ENCODE measurements at regions not wholly inside any gene's neighbourhood (a gene's known extent, or its start where the extent isn't known, plus 50 kb on each side); places are given as distances from the start of the nearest gene placed in this dataset.

DNA sequence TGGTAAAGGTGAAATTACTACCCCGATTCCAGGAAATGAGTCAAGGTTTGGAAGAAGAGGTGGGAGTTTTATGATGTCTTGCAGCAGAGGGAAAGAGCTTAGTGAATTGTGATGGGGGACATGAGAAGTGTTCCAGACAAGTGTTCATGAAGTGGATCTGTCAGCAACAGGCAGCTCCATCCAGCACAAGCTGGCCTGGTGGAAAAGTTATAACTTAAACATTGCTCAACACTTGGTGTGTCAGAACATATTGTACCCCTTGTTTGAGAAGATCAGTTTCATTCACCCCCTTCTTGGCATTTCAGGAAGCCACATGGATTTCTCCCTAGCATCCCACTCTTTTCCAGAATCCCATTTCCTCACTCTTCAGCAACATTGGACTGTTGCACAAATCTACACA lies 222.0 kb downstream of the B3GLCT start:
- Histone ChIP-seq H3K27ac (no peak overlapping the region), H3K4me3 (no peak overlapping the region), H3K36me3 (no peaks in the 10 kb centered on the region), H3K9me3 (replicated peaks in 1 of 11) (no peaks in the 10 kb centered on the region), H3K4me2 (no peak overlapping the region), H3K9ac (no peak overlapping the region), H4K20me1 (no peaks in the 10 kb centered on the region), H3K4me1 (no peaks in the 10 kb centered on the region), H3K27me3 (no peaks in the 10 kb centered on the region)
- no peak for TF ChIP-seq Cebpa-rat (IDR thresholded peaks at IDR 0.05)

GRCh38 chr13:31424130-31424729 lies 224.5 kb downstream of the B3GLCT start:
- no peaks in the 10 kb centered on the region for H3K27me3 ChIP-seq
- H3K9ac ChIP-seq: no peak overlapping the region

DNA sequence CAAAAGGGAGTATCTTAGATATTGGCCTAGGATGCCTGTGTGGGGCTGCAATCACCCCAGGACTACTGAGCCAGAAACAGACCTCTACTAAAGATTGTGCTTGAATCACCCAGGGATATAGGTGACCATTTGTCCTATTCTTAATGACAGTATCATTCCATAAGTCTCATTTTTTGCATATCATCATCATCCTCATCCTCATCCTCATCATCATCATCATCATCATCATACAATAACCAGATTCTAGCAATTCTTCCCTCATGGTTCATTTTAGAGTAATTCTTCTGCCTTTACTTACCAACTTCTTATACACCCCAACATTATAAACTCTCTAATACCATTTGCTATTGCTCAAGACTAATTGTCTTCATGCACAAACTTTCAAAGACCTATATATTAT lies 226.6 kb downstream of the B3GLCT start:
- H3K9me3 ChIP-seq (replicated peaks in 1 of 11): no peaks in the 10 kb centered on the region
- no peak overlapping the region for H3K27ac ChIP-seq
- H3K27me3 ChIP-seq: no peaks in the 10 kb centered on the region
- TF ChIP-seq Cebpa-rat (IDR thresholded peaks at IDR 0.05): no peak
- no peaks in the 10 kb centered on the region for H4K20me1 ChIP-seq
- H3K4me1 ChIP-seq: no peaks in the 10 kb centered on the region
- no peak overlapping the region for H3K9ac ChIP-seq
- no peak overlapping the region for H3K4me3 ChIP-seq
- no peaks in the 10 kb centered on the region for H3K36me3 ChIP-seq
- no peak overlapping the region for H3K4me2 ChIP-seq

More at GRCh38 chr13:31424130-31424729, 224.5 kb downstream of the B3GLCT start:
- 0 out of 22 replicates have a peak overlapping the region, but pooled peaks of 1 of the 11 experiments have one; percentile 22 for H3K4me2 ChIP-seq
- H4K20me1 ChIP-seq: no peaks in the 10 kb centered on the region
- no peaks in the 10 kb centered on the region for H3K36me3 ChIP-seq
- H3K27ac ChIP-seq: no peak overlapping the region
- H3K4me1 ChIP-seq: no peaks in the 10 kb centered on the region
- H3K9me3 ChIP-seq (replicated peaks in 1 of 11): no peaks in the 10 kb centered on the region
- H3K4me3 ChIP-seq: no peak overlapping the region
- no peak for TF ChIP-seq Cebpa-rat (IDR thresholded peaks at IDR 0.05)

GRCh38 chr13:31427151-31428100 lies 227.7 kb downstream of the B3GLCT start:
- no peak for TF ChIP-seq Cebpa-rat (IDR thresholded peaks at IDR 0.05)
- Histone ChIP-seq H3K36me3 (no peaks in the 10 kb centered on the region), H3K4me3 (no peak overlapping the region)

GRCh38 chr13:31431722-31432137 lies 232.0 kb downstream of the B3GLCT start:
- no peaks in the 10 kb centered on the region for H3K27me3 ChIP-seq
- peaks cover 0 to 6% (median 0%) of the 10 kb centered on the region in 11 experiments; a peak in 3 of 22 replicates for H3K9me3 ChIP-seq (replicated peaks in 1 of 11)
- no peak overlapping the region for H3K4me2 ChIP-seq
- H4K20me1 ChIP-seq: no peaks in the 10 kb centered on the region
- H3K9ac ChIP-seq: no peak overlapping the region
- H3K36me3 ChIP-seq: no peaks in the 10 kb centered on the region
- no peak overlapping the region for H3K27ac ChIP-seq
- no peak for TF ChIP-seq Cebpa-rat (IDR thresholded peaks at IDR 0.05)
- H3K4me3 ChIP-seq: no peak overlapping the region
- H3K4me1 ChIP-seq: no peaks in the 10 kb centered on the region

More at GRCh38 chr13:31427151-31428100, 227.7 kb downstream of the B3GLCT start:
- Histone ChIP-seq H3K4me2 (no peak overlapping the region), H3K9me3 (replicated peaks in 1 of 11) (no peaks in the 10 kb centered on the region), H3K27me3 (no peaks in the 10 kb centered on the region), H3K9ac (no peak overlapping the region), H4K20me1 (no peaks in the 10 kb centered on the region), H3K4me1 (no peaks in the 10 kb centered on the region), H3K27ac (no peak overlapping the region)

- no peak overlapping the region for H3K4me3 ChIP-seq
- H3K9me3 ChIP-seq (replicated peaks in 1 of 11): peaks cover 0 to 6% (median 0%) of the 10 kb centered on the region in 11 experiments; a peak in 3 of 22 replicates
- TF ChIP-seq Cebpa-rat (IDR thresholded peaks at IDR 0.05): no peak
- H4K20me1 ChIP-seq: no peaks in the 10 kb centered on the region
- no peaks in the 10 kb centered on the region for H3K4me1 ChIP-seq
- no peaks in the 10 kb centered on the region for H3K36me3 ChIP-seq
- no peaks in the 10 kb centered on the region for H3K27me3 ChIP-seq
- H3K4me2 ChIP-seq: no peak overlapping the region
- no peak overlapping the region for H3K27ac ChIP-seq
- no peak overlapping the region for H3K9ac ChIP-seq
Observed at GRCh38 chr13:31433207-31433606, 233.4 kb downstream of the B3GLCT start.

- TF ChIP-seq Cebpa-rat (IDR thresholded peaks at IDR 0.05): peak in 2 of 11 experiments; percentile 29 to 35; a peak in 2 of 22 replicates
- no peak overlapping the region for H3K4me3 ChIP-seq
- H3K4me1 ChIP-seq: no peaks in the 10 kb centered on the region
- H3K4me2 ChIP-seq: no peak overlapping the region
- no peak overlapping the region for H3K27ac ChIP-seq
- H3K27me3 ChIP-seq: no peaks in the 10 kb centered on the region
- no peaks in the 10 kb centered on the region for H3K36me3 ChIP-seq
- peaks cover 0 to 6% (median 0%) of the 10 kb centered on the region in 11 experiments; a peak in 3 of 22 replicates for H3K9me3 ChIP-seq (replicated peaks in 1 of 11)
- no peaks in the 10 kb centered on the region for H4K20me1 ChIP-seq
- H3K9ac ChIP-seq: no peak overlapping the region
Observed at GRCh38 chr13:31433746-31434145, 234.0 kb downstream of the B3GLCT start.

- no peak for TF ChIP-seq Cebpa-rat (IDR thresholded peaks at IDR 0.05)
- H4K20me1 ChIP-seq: no peaks in the 10 kb centered on the region
- H3K27ac ChIP-seq: no peak overlapping the region
- no peak overlapping the region for H3K4me2 ChIP-seq
- no peaks in the 10 kb centered on the region for H3K36me3 ChIP-seq
- no peaks in the 10 kb centered on the region for H3K27me3 ChIP-seq
- peaks cover 0 to 6% (median 0%) of the 10 kb centered on the region in 11 experiments; a peak in 3 of 22 replicates for H3K9me3 ChIP-seq (replicated peaks in 1 of 11)
- H3K9ac ChIP-seq: no peak overlapping the region
- H3K4me1 ChIP-seq: no peaks in the 10 kb centered on the region
- no peak overlapping the region for H3K4me3 ChIP-seq
Observed at GRCh38 chr13:31434613-31435012, 234.8 kb downstream of the B3GLCT start.

GRCh38 chr13:31435536-31435935 lies 235.8 kb downstream of the B3GLCT start:
- Histone ChIP-seq H4K20me1 (no peaks in the 10 kb centered on the region), H3K36me3 (no peaks in the 10 kb centered on the region), H3K27me3 (no peaks in the 10 kb centered on the region), H3K4me1 (no peaks in the 10 kb centered on the region), H3K9ac (no peak overlapping the region), H3K27ac (no peak overlapping the region), H3K4me3 (no peak overlapping the region), H3K4me2 (no peak overlapping the region), H3K9me3 (replicated peaks in 1 of 11) (peaks cover 0 to 6% (median 0%) of the 10 kb centered on the region in 11 experiments; a peak in 3 of 22 replicates)
- no peak for TF ChIP-seq Cebpa-rat (IDR thresholded peaks at IDR 0.05)
